Endodermal cell (in vitro differentiated cells): ENCODE measurements at regions not wholly inside any gene's neighbourhood (a gene's known extent, or its start where the extent isn't known, plus 50 kb on each side); places are given as distances from the start of the nearest gene placed in this dataset.

ENCODE experiments used
- DNase-seq: peaks from one replicate; pipeline ENCODE4 v3.0.0-alpha.2; 2017
- H3K27ac ChIP-seq: 2 replicates; pipeline ENCODE4 v1.5.1; 2013; ENCODE audit warnings: mild to moderate bottlenecking, low read depth, low read length, moderate library complexity
- H3K27me3 ChIP-seq: 2 replicates; pipeline ENCODE4 v1.6.1; 2013; ENCODE audit warnings: mild to moderate bottlenecking, low read length, moderate library complexity; ENCODE audit not compliant: insufficient read depth, control insufficient read depth, poor library complexity, severe bottlenecking
- H3K36me3 ChIP-seq: 2 replicates; pipeline ENCODE4 v1.7.0; 2013; ENCODE audit warnings: mild to moderate bottlenecking, low read length, moderate library complexity; ENCODE audit not compliant: control insufficient read depth, insufficient read depth
- H3K4me1 ChIP-seq: one replicate; pipeline ENCODE4 v1.7.0; 2013; ENCODE audit warnings: low read length; ENCODE audit not compliant: control insufficient read depth, insufficient read depth
- H3K4me3 ChIP-seq: 2 replicates; pipeline ENCODE4 v1.5.1; 2013; ENCODE audit warnings: mild to moderate bottlenecking, low read length, moderate library complexity
- H3K9ac ChIP-seq: 2 replicates; pipeline ENCODE4 v1.6.1; 2013; ENCODE audit warnings: mild to moderate bottlenecking, low read length, moderate library complexity; ENCODE audit not compliant: poor library complexity, severe bottlenecking; ENCODE audit errors: extremely low read depth
- H3K9me3 ChIP-seq: 2 replicates; pipeline ENCODE4 v1.6.1; 2013; ENCODE audit warnings: mild to moderate bottlenecking, low read length, moderate library complexity; ENCODE audit not compliant: control insufficient read depth
- H3K27ac Mint-ChIP-seq: 2 replicates; pipeline ENCODE4 v1.8.0; 2020; ENCODE audit warnings: mixed read lengths
- H3K27me3 Mint-ChIP-seq: 2 replicates; pipeline ENCODE4 v1.8.0; 2021; ENCODE audit warnings: mild to moderate bottlenecking, mixed read lengths; ENCODE audit not compliant: insufficient read depth
- H3K36me3 Mint-ChIP-seq: 2 replicates; pipeline ENCODE4 v1.8.0; 2020; ENCODE audit warnings: low read depth, mixed read lengths
- H3K4me1 Mint-ChIP-seq: 2 replicates; pipeline ENCODE4 v1.8.0; 2020; ENCODE audit warnings: mixed read lengths
- H3K4me3 Mint-ChIP-seq: 2 replicates; pipeline ENCODE4 v1.8.0; 2020; ENCODE audit warnings: mild to moderate bottlenecking, moderate library complexity, mixed read lengths
- H3K9me3 Mint-ChIP-seq: 2 replicates; pipeline ENCODE4 v1.8.0; 2020; ENCODE audit warnings: mild to moderate bottlenecking, mixed read lengths
- CTCF ChIP-seq: fragments of 200-600 bp; sonication (generic); conservative IDR thresholded peaks from 2 replicates; pipeline ENCODE4 v1.5.0; 2021; ENCODE audit warnings: antibody characterized with exemption, mild to moderate bottlenecking
- WGBS, 2 experiments: methylation state at CpG; one replicate each; pipeline versions ENCODE4 v1.1.5 to v1.1.7; 2013; ENCODE audit warnings: missing lambda C conversion rate in 2 of 2, mixed read lengths in 1 of 2; ENCODE audit not compliant: insufficient coverage in 1 of 2, insufficient read length in 1 of 2; 5-methylcytosine and 5-hydroxymethylcytosine counted together

GRCh38 chr7:96410126-96410839 is 88.4 kb upstream of the SLC25A13 start:
- Mint-ChIP-seq H3K4me1 (peaks cover 3% of the 10 kb centered on the region), H3K4me3 (no peak overlapping the region), H3K36me3 (no peaks in the 10 kb centered on the region), H3K27ac (no peak overlapping the region), H3K27me3 (peaks cover 3% of the 10 kb centered on the region), H3K9me3 (no peaks in the 10 kb centered on the region)
- no peak for DNase-seq
- Histone ChIP-seq H3K4me1 (peaks cover under 1% of the 10 kb centered on the region), H3K36me3 (no peaks in the 10 kb centered on the region), H3K4me3 (no peak overlapping the region), H3K9ac (no peak overlapping the region), H3K9me3 (no peaks in the 10 kb centered on the region), H3K27me3 (no peaks in the 10 kb centered on the region), H3K27ac (no peak overlapping the region)
- WGBS, 2 experiments: 89 to 91% methylated on average over 4 to 5 of the region's 6 CpGs
- TF ChIP-seq CTCF: no peak

- TF ChIP-seq CTCF: no peak
- no peak overlapping the region for H3K27ac Mint-ChIP-seq
- H3K36me3 ChIP-seq: no peaks in the 10 kb centered on the region
- H3K4me3 ChIP-seq: no peak overlapping the region
- peaks cover 5% of the 10 kb centered on the region for H3K9me3 ChIP-seq
- no peak for DNase-seq
- H3K4me1 Mint-ChIP-seq: no peaks in the 10 kb centered on the region
- WGBS, 2 experiments: 90 to 100% methylated on average over 8 to 9 of the region's 9 CpGs
- no peak overlapping the region for H3K4me3 Mint-ChIP-seq
- H3K9ac ChIP-seq: no peak overlapping the region
- no peak overlapping the region for H3K27ac ChIP-seq
- H3K4me1 ChIP-seq: no peaks in the 10 kb centered on the region
- no peaks in the 10 kb centered on the region for H3K36me3 Mint-ChIP-seq
- peaks cover 3% of the 10 kb centered on the region for H3K27me3 Mint-ChIP-seq
- H3K27me3 ChIP-seq: no peaks in the 10 kb centered on the region
- H3K9me3 Mint-ChIP-seq: no peaks in the 10 kb centered on the region
These were observed 87.0 kb upstream of the SLC25A13 start for GRCh38 chr7:96408881-96409280.

GRCh38 chr7:96407427-96407826 is 85.5 kb upstream of the SLC25A13 start:
- no peak overlapping the region for H3K4me3 ChIP-seq
- Mint-ChIP-seq H3K4me1 (no peaks in the 10 kb centered on the region), H3K4me3 (no peak overlapping the region), H3K27ac (no peak overlapping the region), H3K27me3 (peaks cover 3% of the 10 kb centered on the region), H3K36me3 (no peaks in the 10 kb centered on the region), H3K9me3 (no peaks in the 10 kb centered on the region)
- no peak for TF ChIP-seq CTCF
- H3K9me3 ChIP-seq: peaks cover 7% of the 10 kb centered on the region
- no peak overlapping the region for H3K9ac ChIP-seq
- H3K36me3 ChIP-seq: no peaks in the 10 kb centered on the region
- no peaks in the 10 kb centered on the region for H3K27me3 ChIP-seq
- no peak overlapping the region for H3K27ac ChIP-seq
- H3K4me1 ChIP-seq: no peaks in the 10 kb centered on the region
- DNase-seq: no peak
